ENCODE measurements at regions not wholly inside any gene's neighbourhood (a gene's known extent, or its start where the extent isn't known, plus 50 kb on each side); places are given as distances from the start of the nearest gene placed in this dataset.

GRCh38 chr6:168884646-168885086 is 369.0 kb downstream of the THBS2 start:
- WGBS, 10 experiments, result 6 to 100% (median 40%) methylated on average over 1 to 15 of the region's 37 CpGs; no CpG with 5 or more reads in 3 of the 10 experiments
- in situ Hi-C loops (cut with MboI; ENCODE audit: low pct_unique_long_range_greater_than_20kb in 2 of 9, low sequenced_read_pairs in 9 of 9, unreplicated experiment in 9 of 9), result loop anchor here in 5 of 9 experiments (25.0 kb wide), 2 partner anchors 522 to 972 kb away; no protein-coding TSS in a partner anchor
- H3K4me3 ChIP-seq, result no peak overlapping the region

GRCh38 chr6:168884050-168884645 is 369.5 kb downstream of the THBS2 start:
- ATAC-seq (replicated peaks in 6 of 8), result no peak
- Histone ChIP-seq H3K4me1 (replicated peaks in 1 of 2) (peaks cover 24 to 25% of the 10 kb centered on the region in 2 donors), H3K27ac (no peak overlapping the region), H3K4me3 (no peak overlapping the region)
- WGBS, 10 experiments, result 30 to 98% (median 81%) methylated on average over 2 to 16 of the region's 21 CpGs
- in situ Hi-C loops (cut with MboI; ENCODE audit: low pct_unique_long_range_greater_than_20kb in 2 of 9, low sequenced_read_pairs in 9 of 9, unreplicated experiment in 9 of 9), result loop anchor here in 5 of 9 experiments (25.0 kb wide), 2 partner anchors 522 to 972 kb away; no protein-coding TSS in a partner anchor

More at GRCh38 chr6:168884646-168885086, 369.0 kb downstream of the THBS2 start:
- Histone ChIP-seq H3K4me1 (replicated peaks in 1 of 2) (peaks cover 24 to 25% of the 10 kb centered on the region in 2 donors), H3K27ac (no peak overlapping the region)
- ATAC-seq (replicated peaks in 6 of 8), result peak; percentile 22 to 99 (median 40)

- H3K27ac ChIP-seq, result no peak overlapping the region
Observed at GRCh38 chr6:168883410-168884049, 370.1 kb downstream of the THBS2 start.

GRCh38 chr6:168880271-168880670 is 373.4 kb downstream of the THBS2 start:
- H3K4me1 ChIP-seq (replicated peaks in 1 of 2), result peaks cover 17 to 20% of the 10 kb centered on the region in 2 donors
- 46 to 94% (median 83%) methylated on average over 1 to 15 of the region's 17 CpGs; no CpG with 5 or more reads in 1 of the 10 experiments for WGBS, 10 experiments
- in situ Hi-C loops (cut with MboI; ENCODE audit: low pct_unique_long_range_greater_than_20kb in 2 of 9, low sequenced_read_pairs in 9 of 9, unreplicated experiment in 9 of 9), result loop anchor here in 5 of 9 experiments (25.0 kb wide), 2 partner anchors 518 to 968 kb away; no protein-coding TSS in a partner anchor
- H3K4me3 ChIP-seq, result no peak overlapping the region
- H3K27ac ChIP-seq, result no peak overlapping the region
- ATAC-seq (replicated peaks in 6 of 8), result no peak

More at GRCh38 chr6:168883410-168884049, 370.1 kb downstream of the THBS2 start:
- WGBS, 10 experiments, result 60 to 100% (median 95%) methylated on average over 1 to 11 of the region's 13 CpGs; no CpG with 5 or more reads in 3 of the 10 experiments
- in situ Hi-C loops (cut with MboI; ENCODE audit: low pct_unique_long_range_greater_than_20kb in 2 of 9, low sequenced_read_pairs in 9 of 9, unreplicated experiment in 9 of 9), result loop anchor here in 5 of 9 experiments (25.0 kb wide), 2 partner anchors 521 to 971 kb away; no protein-coding TSS in a partner anchor
- Histone ChIP-seq H3K4me3 (no peak overlapping the region), H3K4me1 (replicated peaks in 1 of 2) (peaks cover 24 to 25% of the 10 kb centered on the region in 2 donors)
- ATAC-seq (replicated peaks in 6 of 8), result no peak

GRCh38 chr6:168877821-168878282 is 375.8 kb downstream of the THBS2 start:
- Histone ChIP-seq H3K4me1 (replicated peaks in 1 of 2) (peaks cover 25 to 29% of the 10 kb centered on the region in 2 donors), H3K27ac (no peak overlapping the region), H3K4me3 (no peak overlapping the region)
- ATAC-seq (replicated peaks in 6 of 8), result peak; percentile 56 to 99 (median 77)
- WGBS, 10 experiments, result 0 to 84% (median 68%) methylated on average over 1 to 9 of the region's 10 CpGs; no CpG with 5 or more reads in 7 of the 10 experiments
- in situ Hi-C loops (cut with MboI; ENCODE audit: low pct_unique_long_range_greater_than_20kb in 2 of 9, low sequenced_read_pairs in 9 of 9, unreplicated experiment in 9 of 9), result loop anchor here in 5 of 9 experiments (25.0 kb wide), 2 partner anchors 516 to 966 kb away; no protein-coding TSS in a partner anchor

- Histone ChIP-seq H3K4me1 (replicated peaks in 1 of 2) (peaks cover 28 to 31% of the 10 kb centered on the region in 2 donors), H3K27ac (no peak overlapping the region), H3K4me3 (no peak overlapping the region)
- 56 to 92% (median 67%) methylated on average over 2 to 12 of the region's 15 CpGs; no CpG with 5 or more reads in 2 of the 10 experiments for WGBS, 10 experiments
- in situ Hi-C loops (cut with MboI; ENCODE audit: low pct_unique_long_range_greater_than_20kb in 2 of 9, low sequenced_read_pairs in 9 of 9, unreplicated experiment in 9 of 9), result loop anchor here in 5 of 9 experiments (25.0 kb wide), 2 partner anchors 515 to 965 kb away; no protein-coding TSS in a partner anchor
- peak in 5 of 8 experiments; percentile 43 to 80 (median 73) for ATAC-seq (replicated peaks in 6 of 8)
Observed at GRCh38 chr6:168876956-168877355, 376.7 kb downstream of the THBS2 start.

GRCh38 chr6:168875811-168876576 is 377.7 kb downstream of the THBS2 start:
- in situ Hi-C loops (cut with MboI; ENCODE audit: low pct_unique_long_range_greater_than_20kb in 2 of 9, low sequenced_read_pairs in 9 of 9, unreplicated experiment in 9 of 9), result loop anchor here in 5 of 9 experiments (25.0 kb wide), 2 partner anchors 514 to 964 kb away; no protein-coding TSS in a partner anchor
- Histone ChIP-seq H3K4me1 (replicated peaks in 1 of 2) (peaks cover 28 to 31% of the 10 kb centered on the region in 2 donors), H3K4me3 (no peak overlapping the region), H3K27ac (no peak overlapping the region)
- WGBS, 10 experiments, result 73 to 100% (median 100%) methylated on average over 2 to 8 of the region's 26 CpGs; no CpG with 5 or more reads in 5 of the 10 experiments
- ATAC-seq (replicated peaks in 6 of 8), result no peak

GRCh38 chr6:168874637-168875036 is 379.0 kb downstream of the THBS2 start:
- in situ Hi-C loops (cut with MboI; ENCODE audit: low pct_unique_long_range_greater_than_20kb in 2 of 9, low sequenced_read_pairs in 9 of 9, unreplicated experiment in 9 of 9), result loop anchor here in 5 of 9 experiments (25.0 kb wide), 2 partner anchors 512 to 962 kb away; no protein-coding TSS in a partner anchor
- Histone ChIP-seq H3K4me1 (replicated peaks in 1 of 2) (peaks cover 28 to 31% of the 10 kb centered on the region in 2 donors), H3K4me3 (no peak overlapping the region), H3K27ac (no peak overlapping the region)
- 14 to 100% (median 92%) methylated on average over 3 to 9 of the region's 10 CpGs for WGBS, 10 experiments
- no peak for ATAC-seq (replicated peaks in 6 of 8)

- in situ Hi-C loops (cut with MboI; ENCODE audit: low pct_unique_long_range_greater_than_20kb in 2 of 9, low sequenced_read_pairs in 9 of 9, unreplicated experiment in 9 of 9), result no loop called here
- ATAC-seq (replicated peaks in 6 of 8), result peak in 3 of 8 experiments; percentile 6 to 27 (median 13)
- WGBS, 10 experiments, result 8 to 87% (median 51%) methylated on average over 4 to 29 of the region's 38 CpGs; no CpG with 5 or more reads in 1 of the 10 experiments
Observed at GRCh38 chr6:168873278-168874190, 380.1 kb downstream of the THBS2 start.

GRCh38 chr6:168871642-168872315 is 381.9 kb downstream of the THBS2 start:
- no peak for ATAC-seq (replicated peaks in 6 of 8)
- Histone ChIP-seq H3K4me3 (no peak overlapping the region), H3K4me1 (replicated peaks in 1 of 2) (peaks cover 20 to 21% of the 10 kb centered on the region in 2 donors), H3K27ac (no peak overlapping the region)
- in situ Hi-C loops (cut with MboI; ENCODE audit: low pct_unique_long_range_greater_than_20kb in 2 of 9, low sequenced_read_pairs in 9 of 9, unreplicated experiment in 9 of 9), result no loop called here
- 0 to 100% (median 82%) methylated on average over 1 to 9 of the region's 20 CpGs; no CpG with 5 or more reads in 4 of the 10 experiments for WGBS, 10 experiments

More at GRCh38 chr6:168873278-168874190, 380.1 kb downstream of the THBS2 start:
- H3K4me1 ChIP-seq (replicated peaks in 1 of 2), result peaks cover 28 to 31% of the 10 kb centered on the region in 2 donors
- H3K4me3 ChIP-seq, result no peak overlapping the region
- no peak overlapping the region for H3K27ac ChIP-seq

- H3K27ac ChIP-seq, result no peak overlapping the region
- no peak for ATAC-seq (replicated peaks in 6 of 8)
- in situ Hi-C loops (cut with MboI; ENCODE audit: low pct_unique_long_range_greater_than_20kb in 2 of 9, low sequenced_read_pairs in 9 of 9, unreplicated experiment in 9 of 9), result no loop called here
- H3K4me1 ChIP-seq (replicated peaks in 1 of 2), result peaks cover 15 to 21% of the 10 kb centered on the region in 2 donors
- 0 to 84% (median 33%) methylated on average over 1 to 7 of the region's 13 CpGs; no CpG with 5 or more reads in 5 of the 10 experiments for WGBS, 10 experiments
- H3K4me3 ChIP-seq, result no peak overlapping the region
Observed at GRCh38 chr6:168870982-168871381, 382.7 kb downstream of the THBS2 start.

Measured in motor neuron (in vitro differentiated cells).